SH-SY5Y (cell line): ENCODE measurements at regions not wholly inside any gene's neighbourhood (a gene's known extent, or its start where the extent isn't known, plus 50 kb on each side); places are given as distances from the start of the nearest gene placed in this dataset.

Experiments used
- GATA2 ChIP-seq: IDR thresholded peaks from 2 replicates; pipeline ENCODE4 v1.6.1; 2011; ENCODE audit warnings: mild to moderate bottlenecking, low read depth, low read length
- GATA3 ChIP-seq: IDR thresholded peaks from 2 replicates; pipeline ENCODE4 v1.6.1; 2011; ENCODE audit warnings: low read depth, mild to moderate bottlenecking, low read length, moderate library complexity

DNA sequence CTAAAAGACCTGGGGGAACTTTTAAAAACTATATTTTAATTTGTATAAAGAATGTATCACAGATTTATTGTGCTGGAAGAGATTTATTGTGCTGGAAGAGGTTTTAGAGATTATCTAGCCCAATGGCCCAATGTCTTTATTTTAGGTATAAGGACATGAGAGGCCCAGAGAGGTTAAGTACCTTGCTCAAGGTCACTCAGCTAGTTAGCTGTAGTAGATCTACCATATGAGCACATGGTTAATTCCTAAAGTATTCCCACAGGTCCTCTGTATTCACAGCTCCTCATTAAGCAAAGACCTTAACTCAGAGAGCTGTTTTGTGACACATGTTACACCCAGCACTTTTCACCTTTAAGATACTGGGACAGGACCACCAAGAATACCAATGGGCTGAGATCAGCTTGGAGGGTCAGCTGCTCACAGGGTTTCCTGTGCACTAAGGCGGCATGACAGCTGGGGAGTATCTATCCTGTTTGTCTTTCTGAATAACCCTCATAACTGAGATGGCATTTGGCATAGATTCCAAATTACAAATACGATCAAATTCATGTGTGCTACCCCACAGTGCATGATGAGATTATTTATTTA lies 143.1 kb upstream of the TBL1XR1 start:
- TF ChIP-seq GATA2 (no peak), GATA3 (no peak)
